ENCODE measurements at regions not wholly inside any gene's neighbourhood (a gene's known extent, or its start where the extent isn't known, plus 50 kb on each side); places are given as distances from the start of the nearest gene placed in this dataset.

GRCh38 chr6:164345327-164345726, 930.8 kb downstream of the QKI start:
- TF ChIP-seq CTCF (IDR thresholded peaks at IDR 0.05; ENCODE audit: insufficient read depth, low read depth, low read length) (no peak), EZH2 (IDR thresholded peaks at IDR 0.05; ENCODE audit: insufficient read depth, low read length) (no peak)
